Esophagus muscularis mucosa (tissue), 4 donors: ENCODE measurements at regions not wholly inside any gene's neighbourhood (a gene's known extent, or its start where the extent isn't known, plus 50 kb on each side); places are given as distances from the start of the nearest gene placed in this dataset.

Experiments
- CTCF ChIP-seq, 3 experiments: fragments of 200-600 bp in 2 of 3; fragments of 450-650 bp in 1 of 3; sonication (generic) in 2 of 3; IDR thresholded peaks; one replicate each; pipeline ENCODE4 v1.5.1; 2017 to 2019; ENCODE audit warnings: antibody characterized with exemption in 3 of 3, mild to moderate bottlenecking in 2 of 3, moderate library complexity in 1 of 3
- EP300 ChIP-seq: sonication (generic); formaldehyde crosslinking; IDR thresholded peaks from one replicate; pipeline ENCODE4 v1.6.1; 2017; ENCODE audit warnings: antibody characterized with exemption
- POLR2A ChIP-seq: fragments of 450-650 bp; IDR thresholded peaks from one replicate; pipeline ENCODE4 v1.6.1; 2017; ENCODE audit warnings: antibody characterized with exemption, moderate library complexity, mild to moderate bottlenecking, low read depth
- POLR2AphosphoS5 ChIP-seq, 2 donors: sonication (generic); formaldehyde crosslinking; IDR thresholded peaks; one replicate each; pipeline ENCODE4 v1.6.1; 2017; ENCODE audit warnings: antibody characterized with exemption in 2 of 2

- TF ChIP-seq POLR2A: no peak
- TF ChIP-seq POLR2AphosphoS5 (IDR thresholded peaks at IDR 0.05): no peak
- no peak for TF ChIP-seq CTCF (IDR thresholded peaks at IDR 0.05)
- no peak for TF ChIP-seq EP300
These were observed 800.8 kb downstream of the CDH11 start for GRCh38 chr16:64321066-64321465.
